Thymus (tissue), 11 donors: ENCODE measurements at regions not wholly inside any gene's neighbourhood (a gene's known extent, or its start where the extent isn't known, plus 50 kb on each side); places are given as distances from the start of the nearest gene placed in this dataset.

ENCODE experiments used
- DNase-seq, 9 donors: peaks; one replicate each; pipeline ENCODE4 v3.0.0-alpha.2; 2013; ENCODE audit warnings: low spot score in 9 of 9, low read depth in 6 of 9, missing footprints in 1 of 9
- H3K27ac ChIP-seq, 2 donors: one replicate each; pipeline ENCODE4 v1.5.1; 2013; ENCODE audit warnings: control low read depth in 1 of 2, low read depth in 1 of 2, low read length in 1 of 2, mild to moderate bottlenecking in 1 of 2, moderate library complexity in 1 of 2
- H3K27me3 ChIP-seq, 2 donors: one replicate each; pipeline ENCODE4 v1.5.1; 2013; ENCODE audit warnings: low read length in 1 of 2; ENCODE audit not compliant: control insufficient read depth in 2 of 2, insufficient read depth in 1 of 2
- H3K36me3 ChIP-seq, 2 donors: one replicate each; pipeline ENCODE4 v1.5.1; 2013; ENCODE audit warnings: low read length in 1 of 2, mild to moderate bottlenecking in 1 of 2, moderate library complexity in 1 of 2; ENCODE audit not compliant: control insufficient read depth in 2 of 2, insufficient read depth in 2 of 2
- H3K4me1 ChIP-seq, 2 donors: one replicate each; pipeline ENCODE4 v1.5.1; 2013; ENCODE audit warnings: low read length in 2 of 2; ENCODE audit not compliant: control insufficient read depth in 2 of 2, insufficient read depth in 2 of 2
- H3K4me3 ChIP-seq, 2 donors: one replicate each; pipeline ENCODE4 v1.5.1; 2013; ENCODE audit warnings: low read length in 2 of 2, control low read depth in 1 of 2, mild to moderate bottlenecking in 1 of 2
- H3K9me3 ChIP-seq, 2 donors: one replicate each; pipeline ENCODE4 v1.5.1; 2013; ENCODE audit warnings: low read length in 1 of 2, mild to moderate bottlenecking in 1 of 2; ENCODE audit not compliant: control insufficient read depth in 2 of 2, insufficient read depth in 1 of 2
- WGBS: extraction: QIAGEN DNeasy Blood & Tissue Kit; methylation state at CpG from one replicate; pipeline ENCODE4 v1.1.7; 2013; 5-methylcytosine and 5-hydroxymethylcytosine counted together
- donor health status: healthy.

DNA sequence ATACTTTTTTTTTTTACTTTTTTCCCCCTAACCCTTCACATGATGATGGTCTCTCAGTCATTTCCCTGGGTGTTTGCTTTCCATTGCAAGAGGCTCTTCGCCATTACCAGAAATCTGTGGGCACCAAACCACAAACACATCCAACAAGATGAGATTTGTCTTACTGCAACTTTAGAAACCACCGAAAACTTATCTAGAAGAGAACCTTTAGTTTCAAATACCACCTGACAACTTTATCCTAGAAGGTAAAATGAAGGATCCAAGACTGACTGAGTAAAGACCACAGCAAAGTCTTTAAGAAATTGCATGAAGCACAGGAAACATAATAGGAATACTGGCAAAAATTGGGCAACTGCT is 363.3 kb upstream of the MBL2 start:
- Histone ChIP-seq H3K4me1 (no peaks in the 10 kb centered on the region), H3K4me3 (no peak overlapping the region), H3K9me3 (no peaks in the 10 kb centered on the region), H3K36me3 (no peaks in the 10 kb centered on the region), H3K27ac (no peak overlapping the region), H3K27me3 (no peaks in the 10 kb centered on the region)
- 69% methylated on average over 2 of the region's 2 CpGs for WGBS
- DNase-seq = no peak

DNA sequence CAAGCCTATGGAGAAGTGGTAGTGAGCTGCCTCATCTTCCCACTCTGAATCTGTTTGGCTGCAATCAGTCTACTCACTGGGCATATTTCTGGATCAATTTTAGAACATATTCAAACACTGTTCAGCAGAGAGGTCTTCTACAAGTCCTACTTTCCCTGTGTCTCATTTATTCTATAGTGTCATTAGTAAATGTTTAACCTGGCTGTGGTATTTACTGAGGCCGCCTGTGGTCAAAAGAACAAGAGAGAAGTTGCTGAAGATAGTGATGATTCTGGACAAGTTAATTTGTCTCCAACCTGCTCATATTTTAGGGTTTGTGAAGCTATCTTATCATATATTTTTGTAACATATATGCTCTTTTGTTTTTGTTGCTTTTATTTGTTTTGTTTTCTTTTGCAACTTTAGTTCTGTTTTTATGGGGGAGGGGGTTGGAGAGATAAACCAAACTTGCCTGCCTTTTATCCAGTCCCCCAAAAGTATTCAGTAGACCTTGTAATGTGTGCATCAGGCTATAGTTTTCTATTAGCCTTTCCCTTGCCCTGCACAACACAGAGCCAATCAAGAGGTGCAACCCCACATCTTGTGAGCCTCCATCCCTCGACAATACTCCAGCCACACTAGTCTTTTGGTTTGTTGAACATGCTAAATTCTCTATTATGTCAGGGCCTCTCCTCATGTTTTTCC is 362.8 kb upstream of the MBL2 start:
- Histone ChIP-seq H3K9me3 (no peaks in the 10 kb centered on the region), H3K36me3 (no peaks in the 10 kb centered on the region), H3K4me3 (no peak overlapping the region), H3K27ac (no peak overlapping the region), H3K4me1 (no peaks in the 10 kb centered on the region), H3K27me3 (no peaks in the 10 kb centered on the region)
- DNase-seq = no peak
- 96% methylated on average over 2 of the region's 2 CpGs for WGBS

DNA sequence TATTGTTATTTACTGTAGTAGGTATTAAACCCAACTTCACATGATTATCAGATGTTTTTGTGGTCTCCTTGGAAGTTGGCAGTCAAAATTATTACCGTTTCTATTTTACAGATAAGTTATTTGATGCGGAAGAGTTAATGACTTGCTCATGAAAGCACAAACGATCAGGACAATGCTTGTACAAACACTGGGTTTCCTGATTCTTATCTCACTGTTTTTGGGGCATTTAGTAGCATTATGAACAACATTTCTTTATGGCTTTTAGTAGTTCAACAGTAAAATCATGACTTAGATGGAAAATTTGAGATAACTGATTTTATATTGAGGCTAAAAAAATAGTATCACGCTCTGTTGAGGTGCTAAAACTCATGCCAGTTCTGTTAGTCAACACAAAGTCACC is 361.5 kb upstream of the MBL2 start:
- Histone ChIP-seq H3K36me3 (no peaks in the 10 kb centered on the region), H3K9me3 (no peaks in the 10 kb centered on the region), H3K4me1 (no peaks in the 10 kb centered on the region), H3K27me3 (no peaks in the 10 kb centered on the region), H3K27ac (no peak overlapping the region), H3K4me3 (no peak overlapping the region)
- DNase-seq = no peak
- 68% methylated on average over 4 of the region's 4 CpGs for WGBS

DNA sequence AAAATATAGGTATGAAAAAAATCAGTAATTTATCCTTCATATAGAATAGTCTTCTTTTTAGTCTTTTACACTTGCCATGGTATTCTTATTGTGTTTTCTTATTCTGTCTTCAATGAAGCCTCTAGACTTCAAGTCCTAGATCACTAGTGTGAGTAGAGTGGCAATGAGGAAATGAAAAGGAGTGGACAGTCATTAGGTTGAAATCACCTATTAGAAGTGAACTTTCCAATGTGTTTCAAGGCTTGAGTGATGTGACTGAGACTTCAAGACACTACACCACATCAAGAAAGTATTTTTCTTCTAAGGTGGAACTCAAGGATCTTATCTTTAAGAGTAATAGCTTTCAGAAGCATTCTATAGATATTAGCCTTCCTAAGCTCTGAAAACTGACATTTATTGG is 357.8 kb upstream of the MBL2 start:
- no peak overlapping the region for H3K4me3 ChIP-seq
- H3K4me1 ChIP-seq = no peaks in the 10 kb centered on the region
- H3K27me3 ChIP-seq = no peaks in the 10 kb centered on the region
- DNase-seq = no peak
- no peak overlapping the region for H3K27ac ChIP-seq
- no peaks in the 10 kb centered on the region for H3K9me3 ChIP-seq
- no peaks in the 10 kb centered on the region for H3K36me3 ChIP-seq

DNA sequence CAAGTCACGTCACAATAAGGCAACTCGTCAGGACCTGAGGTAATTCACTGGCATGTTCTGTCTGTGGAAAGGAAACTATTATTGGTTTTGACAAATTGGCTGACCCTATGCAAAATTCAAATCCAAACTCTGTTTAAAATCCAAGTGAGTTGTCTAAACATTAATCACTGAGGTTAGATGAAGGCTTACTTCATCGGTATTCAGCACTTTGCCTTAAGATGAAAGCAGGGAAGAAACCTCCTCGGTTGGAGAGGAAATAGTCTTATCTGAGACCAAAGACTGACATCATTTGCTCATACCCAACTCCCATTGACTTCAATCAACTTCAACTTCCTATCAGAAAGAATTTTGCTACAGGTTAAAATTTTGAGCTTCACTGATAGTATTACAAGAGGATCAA is 355.1 kb upstream of the MBL2 start:
- no peak overlapping the region for H3K27ac ChIP-seq
- DNase-seq = no peak
- H3K36me3 ChIP-seq = no peaks in the 10 kb centered on the region
- H3K27me3 ChIP-seq = no peaks in the 10 kb centered on the region
- no peaks in the 10 kb centered on the region for H3K4me1 ChIP-seq
- 91% methylated on average over 4 of the region's 4 CpGs for WGBS
- no peaks in the 10 kb centered on the region for H3K9me3 ChIP-seq
- no peak overlapping the region for H3K4me3 ChIP-seq

DNA sequence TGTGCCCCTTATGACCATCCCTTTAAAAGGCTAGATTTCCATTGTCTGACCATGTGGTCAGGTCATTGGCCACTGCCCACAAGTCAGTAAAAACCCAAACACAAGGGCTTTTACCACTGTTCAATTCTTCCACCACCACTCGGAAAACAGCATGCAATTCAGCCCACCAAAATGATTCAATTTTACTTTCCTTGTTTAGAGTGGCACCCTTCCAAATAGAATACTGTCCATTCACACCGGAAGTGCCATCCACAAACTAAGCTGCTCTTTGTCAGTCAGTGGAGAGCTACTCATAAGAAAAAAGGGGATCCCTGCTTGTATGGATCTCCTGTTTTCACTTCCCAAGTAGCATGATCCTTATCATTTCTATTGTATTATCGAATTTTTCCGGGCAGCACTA is 350.7 kb upstream of the MBL2 start:
- no peak overlapping the region for H3K4me3 ChIP-seq
- WGBS = 79% methylated on average over 4 of the region's 4 CpGs
- H3K27ac ChIP-seq = no peak overlapping the region
- H3K36me3 ChIP-seq = no peaks in the 10 kb centered on the region
- H3K9me3 ChIP-seq = no peaks in the 10 kb centered on the region
- no peaks in the 10 kb centered on the region for H3K4me1 ChIP-seq
- no peak for DNase-seq
- no peaks in the 10 kb centered on the region for H3K27me3 ChIP-seq

DNA sequence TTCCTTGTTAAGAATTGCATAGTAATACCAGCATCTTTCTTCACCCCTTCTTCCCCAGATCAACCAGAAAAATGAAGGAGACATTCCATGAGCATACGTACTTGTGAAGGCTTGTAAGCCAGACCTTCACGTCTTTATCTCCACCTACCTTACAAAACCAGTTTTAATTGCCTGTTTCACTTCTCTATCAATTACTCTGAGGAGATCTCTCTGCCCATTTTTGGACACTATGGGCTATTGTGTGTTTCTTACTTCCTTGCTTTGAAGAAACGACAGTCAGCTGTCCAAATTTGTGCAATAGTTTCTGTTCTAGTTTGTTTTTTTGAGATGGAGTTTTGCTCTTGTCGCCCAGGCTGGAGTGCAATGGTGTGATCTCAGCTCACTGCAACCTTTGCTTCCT is 349.7 kb upstream of the MBL2 start:
- Histone ChIP-seq H3K9me3 (no peaks in the 10 kb centered on the region), H3K27ac (no peak overlapping the region), H3K36me3 (no peaks in the 10 kb centered on the region), H3K4me1 (no peaks in the 10 kb centered on the region), H3K27me3 (no peaks in the 10 kb centered on the region), H3K4me3 (no peak overlapping the region)
- DNase-seq = no peak
- WGBS = 93% methylated on average over 4 of the region's 4 CpGs

DNA sequence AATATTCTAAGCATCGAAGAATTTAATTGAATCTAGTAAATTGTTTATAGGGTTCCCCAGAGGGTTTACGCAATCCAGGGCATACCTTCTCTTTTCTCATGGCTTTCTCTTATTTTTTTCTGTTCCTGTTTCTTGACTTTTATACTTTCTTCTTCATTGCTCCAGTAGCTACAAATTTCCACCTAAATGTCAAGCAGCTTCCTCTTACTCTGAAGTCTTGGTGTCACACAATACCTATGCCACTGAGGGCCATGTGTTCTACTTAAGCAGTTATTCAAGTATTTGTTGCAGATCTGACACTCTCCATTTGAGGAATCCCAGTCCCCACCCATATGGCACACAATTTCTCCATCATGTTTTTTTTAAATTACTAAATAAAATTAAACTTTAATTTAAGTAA is 343.1 kb upstream of the MBL2 start:
- 97% methylated on average over 2 of the region's 2 CpGs for WGBS
- Histone ChIP-seq H3K4me3 (no peak overlapping the region), H3K9me3 (peaks cover 0 to 6% of the 10 kb centered on the region in 2 donors), H3K36me3 (no peaks in the 10 kb centered on the region), H3K27ac (no peak overlapping the region), H3K4me1 (peaks cover 0 to 3% of the 10 kb centered on the region in 2 donors), H3K27me3 (no peaks in the 10 kb centered on the region)
- no peak for DNase-seq

DNA sequence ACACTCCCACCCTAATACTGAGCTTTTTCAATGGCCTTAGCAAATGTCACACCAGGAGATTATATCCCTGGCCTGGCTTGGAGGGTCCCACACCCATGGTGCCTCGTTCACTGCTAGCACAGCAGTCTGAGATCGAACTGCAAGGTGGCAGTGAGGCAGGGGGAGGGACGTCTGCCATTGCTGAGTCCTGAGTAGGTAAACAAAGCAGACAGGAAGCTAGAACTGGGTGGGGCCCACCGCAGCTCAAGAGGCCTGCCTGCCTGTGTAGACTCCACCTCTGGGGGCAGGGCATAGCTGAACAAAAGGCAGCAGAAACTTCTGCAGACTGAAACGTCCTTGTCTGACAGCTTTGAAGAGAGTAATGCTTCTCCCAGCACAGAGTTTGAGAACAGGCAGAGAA is 338.9 kb upstream of the MBL2 start:
- DNase-seq = peak in 3 of 9 donors; percentile 2 to 12 (median 11)
- Histone ChIP-seq H3K27me3 (no peaks in the 10 kb centered on the region), H3K27ac (no peak overlapping the region), H3K4me1 (peaks cover 0 to 3% of the 10 kb centered on the region in 2 donors), H3K4me3 (no peak overlapping the region), H3K36me3 (no peaks in the 10 kb centered on the region), H3K9me3 (peaks cover 0 to 6% of the 10 kb centered on the region in 2 donors)
- 71% methylated on average over 5 of the region's 5 CpGs for WGBS

DNA sequence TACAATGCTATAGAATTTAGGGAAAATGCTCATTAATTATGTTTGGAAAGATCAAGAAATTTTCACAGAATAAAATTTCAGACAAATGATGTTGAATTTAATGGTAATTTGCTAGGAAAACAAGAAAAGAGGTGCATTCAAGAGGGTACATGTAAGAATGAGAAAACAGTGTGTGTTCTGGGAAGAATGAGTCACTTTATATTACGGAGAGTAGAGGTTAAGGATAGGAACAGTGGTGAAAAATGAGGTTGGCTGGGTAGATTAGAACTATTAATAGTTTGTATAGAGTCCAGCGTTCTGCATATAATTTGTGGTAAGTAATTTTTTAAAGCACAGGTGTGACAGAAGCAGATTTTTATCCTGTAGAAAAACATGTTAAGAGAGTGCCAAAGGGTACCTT is 336.7 kb upstream of the MBL2 start:
- no peak for DNase-seq
- Histone ChIP-seq H3K9me3 (peaks cover 0 to 6% of the 10 kb centered on the region in 2 donors), H3K27me3 (no peaks in the 10 kb centered on the region), H3K4me3 (no peak overlapping the region), H3K27ac (no peak overlapping the region), H3K4me1 (peaks cover 0 to 3% of the 10 kb centered on the region in 2 donors), H3K36me3 (no peaks in the 10 kb centered on the region)
- 88% methylated on average over 2 of the region's 2 CpGs for WGBS
